ENCODE measurements at regions not wholly inside any gene's neighbourhood (a gene's known extent, or its start where the extent isn't known, plus 50 kb on each side); places are given as distances from the start of the nearest gene placed in this dataset.

GRCh38 chr7:11914645-11915044 lies 82.6 kb upstream of the THSD7A start:
- peaks cover 7% of the 10 kb centered on the region for H3K4me1 Mint-ChIP-seq
- Histone ChIP-seq H2AFZ (no peak overlapping the region; the same call in 1 of the 2 replicates), H3K4me1 (ENCODE audit: insufficient read depth) (peaks cover 8% of the 10 kb centered on the region; the same call in 1 of the 2 replicates)

More at GRCh38 chr7:11914645-11915044, 82.6 kb upstream of the THSD7A start:
- H3F3A ChIP-seq (replicated peaks; ENCODE audit: low read depth): no peaks in the 10 kb centered on the region
- TF ChIP-seq CREB1 (CRISPR knock-in tag; IDR thresholded peaks at IDR 0.05; ENCODE audit: low read depth) (no peak), EZH2phosphoT487 (IDR thresholded peaks at IDR 0.05; ENCODE audit: unreplicated experiment) (no peak), ZNF331 (CRISPR knock-in tag; IDR thresholded peaks at IDR 0.05; ENCODE audit: low read depth) (no peak), NANOG (IDR thresholded peaks at IDR 0.05; ENCODE audit: borderline replicate concordance) (no peak), REST (IDR thresholded peaks at IDR 0.05; ENCODE audit: unreplicated experiment) (no peak), ZNF114 (CRISPR knock-in tag; IDR thresholded peaks at IDR 0.05) (no peak), EZH2 (IDR thresholded peaks at IDR 0.05; ENCODE audit: low read depth, unreplicated experiment) (no peak), JUNB (IDR thresholded peaks at IDR 0.05; ENCODE audit: unreplicated experiment) (no peak), ZNF462 (CRISPR knock-in tag; IDR thresholded peaks at IDR 0.05) (no peak), STAT1 (IDR thresholded peaks at IDR 0.05; ENCODE audit: unreplicated experiment) (no peak), ETS1 (IDR thresholded peaks at IDR 0.05) (no peak), POLR2AphosphoS5 (IDR thresholded peaks at IDR 0.05; ENCODE audit: low read depth) (no peak), CTCF (conservative IDR thresholded peaks at IDR 0.05; ENCODE audit: low read depth in 2 of 2) (no peak)
- H3K9me2 ChIP-seq (ENCODE audit: insufficient read depth): no peaks in the 10 kb centered on the region
- no peak overlapping the region for H3K4me2 ChIP-seq
- Mint-ChIP-seq H3K27ac (no peak overlapping the region), H3K9me3 (peaks cover 6% of the 10 kb centered on the region; the same call in 2 of the 3 replicates), H3K27me3 (ENCODE audit: insufficient read depth, low read depth, poor library complexity) (no peaks in the 10 kb centered on the region), H3K36me3 (ENCODE audit: low read depth) (no peaks in the 10 kb centered on the region; the same call in 2 of the 3 replicates), H3K4me3 (no peak overlapping the region)
- DNase-seq (ENCODE audit: low spot score) (no peak), ATAC-seq (no peak)
- no peak overlapping the region for H3K4me3 ChIP-seq
- H3K27ac ChIP-seq (ENCODE audit: low read depth): no peak overlapping the region
- H4K20me1 ChIP-seq (replicated peaks; ENCODE audit: insufficient read depth): no peaks in the 10 kb centered on the region
- no peaks in the 10 kb centered on the region for H3K27me3 ChIP-seq (ENCODE audit: insufficient read depth)
- no peaks in the 10 kb centered on the region for H3K79me2 ChIP-seq (replicated peaks; ENCODE audit: insufficient read depth)
- no peaks in the 10 kb centered on the region for H3K36me3 ChIP-seq (ENCODE audit: insufficient read depth)
